ENCODE measurements at regions not wholly inside any gene's neighbourhood (a gene's known extent, or its start where the extent isn't known, plus 50 kb on each side); places are given as distances from the start of the nearest gene placed in this dataset.

DNA sequence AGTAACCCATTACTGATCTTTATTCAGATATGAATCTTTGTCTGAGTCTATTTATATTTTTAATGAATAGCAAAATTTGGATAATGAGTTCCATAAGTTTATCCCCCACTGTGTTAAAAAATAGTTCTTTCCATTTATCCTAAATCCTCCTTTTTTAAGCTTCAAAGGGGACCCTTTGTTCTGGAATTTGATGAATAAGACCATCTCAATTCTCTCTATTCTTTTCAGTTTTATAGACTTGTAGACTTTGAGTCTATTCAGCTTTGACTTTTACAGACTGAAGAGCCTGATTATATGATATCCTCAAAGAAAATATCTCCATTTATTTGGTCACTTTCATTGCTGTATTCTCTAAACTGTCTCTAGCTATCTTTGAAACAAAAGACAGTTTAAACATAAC, 2146.1 kb upstream of the CELF4 start:
- DNase-seq, result no peak
- TF ChIP-seq POLR2AphosphoS5 (IDR thresholded peaks at IDR 0.05) (no peak), POLR2A (IDR thresholded peaks at IDR 0.05) (no peak)
- TF ChIP-seq, protein P1, sequence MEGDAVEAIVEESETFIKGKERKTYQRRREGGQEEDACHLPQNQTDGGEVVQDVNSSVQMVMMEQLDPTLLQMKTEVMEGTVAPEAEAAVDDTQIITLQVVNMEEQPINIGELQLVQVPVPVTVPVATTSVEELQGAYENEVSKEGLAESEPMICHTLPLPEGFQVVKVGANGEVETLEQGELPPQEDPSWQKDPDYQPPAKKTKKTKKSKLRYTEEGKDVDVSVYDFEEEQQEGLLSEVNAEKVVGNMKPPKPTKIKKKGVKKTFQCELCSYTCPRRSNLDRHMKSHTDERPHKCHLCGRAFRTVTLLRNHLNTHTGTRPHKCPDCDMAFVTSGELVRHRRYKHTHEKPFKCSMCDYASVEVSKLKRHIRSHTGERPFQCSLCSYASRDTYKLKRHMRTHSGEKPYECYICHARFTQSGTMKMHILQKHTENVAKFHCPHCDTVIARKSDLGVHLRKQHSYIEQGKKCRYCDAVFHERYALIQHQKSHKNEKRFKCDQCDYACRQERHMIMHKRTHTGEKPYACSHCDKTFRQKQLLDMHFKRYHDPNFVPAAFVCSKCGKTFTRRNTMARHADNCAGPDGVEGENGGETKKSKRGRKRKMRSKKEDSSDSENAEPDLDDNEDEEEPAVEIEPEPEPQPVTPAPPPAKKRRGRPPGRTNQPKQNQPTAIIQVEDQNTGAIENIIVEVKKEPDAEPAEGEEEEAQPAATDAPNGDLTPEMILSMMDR (IDR thresholded peaks at IDR 0.05 in 8 of 11, conservative IDR thresholded peaks at IDR 0.05 in 3 of 11), result no peak
- Histone ChIP-seq H3K4me1 (no peaks in the 10 kb centered on the region), H3K4me3 (no peak overlapping the region), H3K36me3 (no peaks in the 10 kb centered on the region), H3K27me3 (replicated peaks in 1 of 7) (no peaks in the 10 kb centered on the region), H3K9me3 (no peaks in the 10 kb centered on the region), H3K27ac (no peak overlapping the region)
- intact Hi-C loops (cut with DNase I; ENCODE audit: low total_unique reads), result no loop called here

DNA sequence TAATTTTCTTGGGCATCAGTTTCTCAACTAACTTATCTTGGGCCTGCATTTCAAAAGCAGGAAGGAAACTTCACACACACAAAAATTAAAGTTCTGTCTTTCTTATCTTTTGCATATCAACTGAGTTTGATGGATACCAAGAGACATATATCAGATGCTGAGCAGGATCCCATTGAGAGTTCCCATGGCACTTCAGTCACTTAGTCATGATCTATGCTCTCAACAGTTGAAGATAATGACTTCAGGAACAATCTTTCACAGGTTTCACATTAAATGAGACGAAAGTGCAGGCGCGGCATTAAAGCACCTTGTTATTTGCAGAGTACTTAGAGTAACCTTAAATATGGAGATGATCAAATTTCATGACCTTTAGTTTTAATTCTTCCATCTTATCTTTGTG, 2139.8 kb upstream of the CELF4 start:
- Histone ChIP-seq H3K36me3 (no peaks in the 10 kb centered on the region), H3K27me3 (replicated peaks in 1 of 7) (no peaks in the 10 kb centered on the region), H3K27ac (no peak overlapping the region), H3K4me1 (no peaks in the 10 kb centered on the region), H3K4me3 (no peak overlapping the region), H3K9me3 (no peaks in the 10 kb centered on the region)
- no peak for DNase-seq
- TF ChIP-seq POLR2AphosphoS5 (IDR thresholded peaks at IDR 0.05) (no peak), POLR2A (IDR thresholded peaks at IDR 0.05) (no peak)
- TF ChIP-seq, protein P1 (IDR thresholded peaks at IDR 0.05 in 8 of 11, conservative IDR thresholded peaks at IDR 0.05 in 3 of 11), result no peak
- intact Hi-C loops (cut with DNase I; ENCODE audit: low total_unique reads), result no loop called here
- 85 to 97% (median 91%) methylated on average over 3 of the region's 3 CpGs for WGBS, 5 donors

DNA sequence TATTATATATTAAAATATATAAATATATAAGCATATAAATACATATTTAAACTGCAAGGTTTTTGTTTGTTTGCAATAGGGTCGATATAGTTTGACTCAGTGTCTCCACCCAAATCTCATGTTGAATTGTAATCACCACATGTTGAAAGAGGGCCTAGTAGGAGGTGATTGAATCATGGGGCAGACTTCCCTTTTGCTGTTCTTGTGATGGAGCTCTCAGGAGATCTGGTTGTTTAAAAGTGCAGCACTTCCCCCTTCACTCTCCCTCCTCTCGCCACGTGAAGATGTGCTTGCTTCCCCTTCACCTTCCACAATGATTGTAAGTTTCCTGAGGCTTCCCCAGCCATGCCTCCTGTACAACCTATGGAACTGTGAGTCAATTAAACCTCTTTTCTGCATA, 2137.3 kb upstream of the CELF4 start:
- no peak overlapping the region for H3K4me3 ChIP-seq

DNA sequence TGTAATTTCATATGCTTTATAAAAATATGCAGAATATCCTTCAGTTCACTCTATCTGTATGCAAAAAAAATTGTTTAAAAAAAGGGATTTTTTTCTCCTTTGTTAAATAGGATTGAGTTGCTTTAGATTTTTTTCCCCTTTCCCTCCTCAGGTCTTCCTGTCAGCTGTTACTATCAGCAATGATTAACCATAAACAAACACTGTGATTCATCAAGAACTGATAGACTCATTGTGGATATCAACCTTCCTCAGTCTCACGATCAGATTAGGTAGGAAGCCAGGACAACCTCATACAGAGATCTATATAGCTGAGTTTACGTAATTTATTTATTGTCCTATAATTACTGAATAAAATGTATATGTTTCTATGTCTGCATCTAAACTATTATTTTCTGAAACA, 2136.2 kb upstream of the CELF4 start:
- H3K9me3 ChIP-seq, result no peaks in the 10 kb centered on the region
- H3K4me3 ChIP-seq, result no peak overlapping the region
- no peaks in the 10 kb centered on the region for H3K27me3 ChIP-seq (replicated peaks in 1 of 7)
- no peak for DNase-seq
- 77 to 91% (median 87%) methylated on average over 2 of the region's 2 CpGs for WGBS, 5 donors
- TF ChIP-seq, protein P1 (IDR thresholded peaks at IDR 0.05 in 8 of 11, conservative IDR thresholded peaks at IDR 0.05 in 3 of 11), result no peak
- TF ChIP-seq POLR2AphosphoS5 (IDR thresholded peaks at IDR 0.05) (no peak), POLR2A (IDR thresholded peaks at IDR 0.05) (no peak)
- H3K36me3 ChIP-seq, result no peaks in the 10 kb centered on the region
- H3K27ac ChIP-seq, result no peak overlapping the region
- intact Hi-C loops (cut with DNase I; ENCODE audit: low total_unique reads), result no loop called here
- H3K4me1 ChIP-seq, result no peaks in the 10 kb centered on the region

More for the DNA sequence above, 2137.3 kb upstream of the CELF4 start:
- 50 to 73% (median 60%) methylated on average over 3 of the region's 3 CpGs for WGBS, 5 donors
- H3K9me3 ChIP-seq, result no peaks in the 10 kb centered on the region
- no peaks in the 10 kb centered on the region for H3K27me3 ChIP-seq (replicated peaks in 1 of 7)
- DNase-seq, result no peak
- no peak overlapping the region for H3K27ac ChIP-seq
- no peak for TF ChIP-seq POLR2A (IDR thresholded peaks at IDR 0.05)
- TF ChIP-seq, protein P1 (IDR thresholded peaks at IDR 0.05 in 8 of 11, conservative IDR thresholded peaks at IDR 0.05 in 3 of 11), result no peak
- no peak for TF ChIP-seq POLR2AphosphoS5 (IDR thresholded peaks at IDR 0.05)
- intact Hi-C loops (cut with DNase I; ENCODE audit: low total_unique reads), result no loop called here
- H3K36me3 ChIP-seq, result no peaks in the 10 kb centered on the region
- no peaks in the 10 kb centered on the region for H3K4me1 ChIP-seq
